ENCODE measurements at regions not wholly inside any gene's neighbourhood (a gene's known extent, or its start where the extent isn't known, plus 50 kb on each side); places are given as distances from the start of the nearest gene placed in this dataset.
A peak's percentile ranks its signal among the peaks of the same experiment; 100 is the strongest.

- H3K4me2 ChIP-seq, result no peak overlapping the region
- H3K27me3 ChIP-seq, result no peaks in the 10 kb centered on the region
- no peak overlapping the region for H3K9ac ChIP-seq
- Mint-ChIP-seq H3K4me1 (no peaks in the 10 kb centered on the region), H3K27ac (no peak overlapping the region), H3K36me3 (no peaks in the 10 kb centered on the region), H3K4me3 (no peak overlapping the region), H3K27me3 (ENCODE audit: insufficient read depth, low read depth) (peaks cover 2% of the 10 kb centered on the region), H3K9me3 (peaks cover 6% of the 10 kb centered on the region)
- H2AFZ ChIP-seq (replicated peaks), result no peak overlapping the region
- H3K4me3 ChIP-seq, result no peak overlapping the region
- no peaks in the 10 kb centered on the region for H4K20me1 ChIP-seq (ENCODE audit: low read depth)
- H3F3A ChIP-seq (ENCODE audit: low read depth), result no peaks in the 10 kb centered on the region
- no peak for DNase-seq (ENCODE audit: low spot score)
- H3K27ac ChIP-seq, result no peak overlapping the region
- H3K36me3 ChIP-seq, result no peaks in the 10 kb centered on the region
- no peak for TF ChIP-seq EZH2 (IDR thresholded peaks at IDR 0.05)
- no peak for TF ChIP-seq EZH2phosphoT487 (IDR thresholded peaks at IDR 0.05)
- no peaks in the 10 kb centered on the region for H3K9me3 ChIP-seq (ENCODE audit: low read depth)
- no peaks in the 10 kb centered on the region for H3K4me1 ChIP-seq
- H3K79me2 ChIP-seq (ENCODE audit: low read depth), result no peaks in the 10 kb centered on the region
These were observed 683.7 kb upstream of the CBLB start for GRCh38 chr3:106552351-106553043.

GRCh38 chr3:106560451-106560966, 691.7 kb upstream of the CBLB start:
- no peak overlapping the region for H3K4me2 ChIP-seq
- H2AFZ ChIP-seq (replicated peaks), result no peak overlapping the region
- no peaks in the 10 kb centered on the region for H3K79me2 ChIP-seq (ENCODE audit: low read depth)
- no peak overlapping the region for H3K9ac ChIP-seq
- no peak overlapping the region for H3K27ac ChIP-seq
- no peak overlapping the region for H3K4me3 ChIP-seq
- H3K27me3 ChIP-seq, result no peaks in the 10 kb centered on the region
- Mint-ChIP-seq H3K36me3 (no peaks in the 10 kb centered on the region), H3K27ac (no peak overlapping the region), H3K4me1 (no peaks in the 10 kb centered on the region), H3K27me3 (ENCODE audit: insufficient read depth, low read depth) (no peaks in the 10 kb centered on the region), H3K4me3 (no peak overlapping the region), H3K9me3 (no peaks in the 10 kb centered on the region)
- no peaks in the 10 kb centered on the region for H3K9me3 ChIP-seq (ENCODE audit: low read depth)
- no peak for TF ChIP-seq EZH2 (IDR thresholded peaks at IDR 0.05)
- no peaks in the 10 kb centered on the region for H3F3A ChIP-seq (ENCODE audit: low read depth)
- H4K20me1 ChIP-seq (ENCODE audit: low read depth), result no peaks in the 10 kb centered on the region
- no peaks in the 10 kb centered on the region for H3K4me1 ChIP-seq
- no peaks in the 10 kb centered on the region for H3K36me3 ChIP-seq
- DNase-seq (ENCODE audit: low spot score), result no peak

DNA sequence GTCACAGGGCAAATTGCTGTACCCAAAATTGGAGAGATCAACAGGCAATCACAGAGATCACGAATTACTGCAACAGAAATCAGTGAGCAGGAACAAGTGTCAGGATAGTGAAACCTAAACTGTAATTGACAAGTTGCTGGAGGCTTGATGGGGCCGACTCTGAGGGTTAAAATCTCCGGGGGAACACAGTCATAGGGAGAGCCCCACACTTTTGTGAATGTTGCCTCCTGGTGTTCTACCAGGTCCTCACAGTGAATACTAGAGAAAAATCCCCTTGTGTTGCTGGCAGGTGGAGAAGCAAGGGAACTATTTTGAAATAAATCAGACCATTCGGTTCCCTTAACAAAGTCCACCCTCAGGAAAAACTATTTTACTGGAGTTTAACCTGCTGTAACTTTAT, 697.5 kb upstream of the CBLB start:
- TF ChIP-seq, protein P1, sequence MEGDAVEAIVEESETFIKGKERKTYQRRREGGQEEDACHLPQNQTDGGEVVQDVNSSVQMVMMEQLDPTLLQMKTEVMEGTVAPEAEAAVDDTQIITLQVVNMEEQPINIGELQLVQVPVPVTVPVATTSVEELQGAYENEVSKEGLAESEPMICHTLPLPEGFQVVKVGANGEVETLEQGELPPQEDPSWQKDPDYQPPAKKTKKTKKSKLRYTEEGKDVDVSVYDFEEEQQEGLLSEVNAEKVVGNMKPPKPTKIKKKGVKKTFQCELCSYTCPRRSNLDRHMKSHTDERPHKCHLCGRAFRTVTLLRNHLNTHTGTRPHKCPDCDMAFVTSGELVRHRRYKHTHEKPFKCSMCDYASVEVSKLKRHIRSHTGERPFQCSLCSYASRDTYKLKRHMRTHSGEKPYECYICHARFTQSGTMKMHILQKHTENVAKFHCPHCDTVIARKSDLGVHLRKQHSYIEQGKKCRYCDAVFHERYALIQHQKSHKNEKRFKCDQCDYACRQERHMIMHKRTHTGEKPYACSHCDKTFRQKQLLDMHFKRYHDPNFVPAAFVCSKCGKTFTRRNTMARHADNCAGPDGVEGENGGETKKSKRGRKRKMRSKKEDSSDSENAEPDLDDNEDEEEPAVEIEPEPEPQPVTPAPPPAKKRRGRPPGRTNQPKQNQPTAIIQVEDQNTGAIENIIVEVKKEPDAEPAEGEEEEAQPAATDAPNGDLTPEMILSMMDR (IDR thresholded peaks at IDR 0.05), result peak; percentile 36
- TF ChIP-seq EZH2 (IDR thresholded peaks at IDR 0.05), result no peak
- Mint-ChIP-seq H3K27ac (no peak overlapping the region), H3K9me3 (no peaks in the 10 kb centered on the region), H3K4me1 (no peaks in the 10 kb centered on the region), H3K27me3 (ENCODE audit: insufficient read depth, low read depth) (no peaks in the 10 kb centered on the region), H3K36me3 (no peaks in the 10 kb centered on the region), H3K4me3 (no peak overlapping the region)
- no peak overlapping the region for H3K4me2 ChIP-seq
- H3K4me3 ChIP-seq, result no peak overlapping the region
- no peak overlapping the region for H3K9ac ChIP-seq
- peak overlapping the region; percentile 81 for H2AFZ ChIP-seq (replicated peaks)
- H3K9me3 ChIP-seq (ENCODE audit: low read depth), result no peaks in the 10 kb centered on the region
- no peaks in the 10 kb centered on the region for H3K36me3 ChIP-seq
- H3K27ac ChIP-seq, result no peak overlapping the region
- H3K79me2 ChIP-seq (ENCODE audit: low read depth), result no peaks in the 10 kb centered on the region
- peak; percentile 53 for DNase-seq (ENCODE audit: low spot score)
- H4K20me1 ChIP-seq (ENCODE audit: low read depth), result no peaks in the 10 kb centered on the region
- H3K4me1 ChIP-seq, result peaks cover 7% of the 10 kb centered on the region
- no peaks in the 10 kb centered on the region for H3F3A ChIP-seq (ENCODE audit: low read depth)
- H3K27me3 ChIP-seq, result no peaks in the 10 kb centered on the region

DNA sequence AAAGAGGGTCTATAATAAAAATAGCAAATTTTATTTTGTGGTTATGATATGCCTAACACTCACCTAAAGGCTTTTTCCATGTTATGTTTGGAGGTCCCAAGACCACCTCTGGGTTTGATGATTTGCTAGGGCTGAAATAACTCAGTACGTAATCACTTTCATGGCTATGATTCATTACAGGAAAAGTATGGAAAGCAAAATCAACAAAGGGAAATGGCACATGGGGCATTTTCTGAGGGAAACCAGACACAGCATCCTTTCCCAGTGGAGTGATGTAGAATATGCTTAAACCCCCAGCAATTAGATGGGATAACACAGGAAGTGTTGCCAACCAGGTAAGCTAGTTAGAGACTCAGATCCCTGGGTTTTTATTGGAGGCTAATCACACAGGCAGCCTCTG, 701.6 kb upstream of the CBLB start:
- H3K9me3 ChIP-seq (ENCODE audit: low read depth), result no peaks in the 10 kb centered on the region
- H3K27me3 ChIP-seq, result no peaks in the 10 kb centered on the region
- Mint-ChIP-seq H3K36me3 (no peaks in the 10 kb centered on the region), H3K4me1 (no peaks in the 10 kb centered on the region), H3K27ac (no peak overlapping the region), H3K9me3 (no peaks in the 10 kb centered on the region), H3K4me3 (no peak overlapping the region), H3K27me3 (ENCODE audit: insufficient read depth, low read depth) (no peaks in the 10 kb centered on the region)
- H3K27ac ChIP-seq, result no peak overlapping the region
- H3F3A ChIP-seq (ENCODE audit: low read depth), result no peaks in the 10 kb centered on the region
- no peak overlapping the region for H3K4me3 ChIP-seq
- no peak overlapping the region for H3K4me2 ChIP-seq
- H3K36me3 ChIP-seq, result no peaks in the 10 kb centered on the region
- H3K79me2 ChIP-seq (ENCODE audit: low read depth), result no peaks in the 10 kb centered on the region
- H3K9ac ChIP-seq, result no peak overlapping the region
- no peak for DNase-seq (ENCODE audit: low spot score)
- no peaks in the 10 kb centered on the region for H4K20me1 ChIP-seq (ENCODE audit: low read depth)
- peaks cover 7% of the 10 kb centered on the region for H3K4me1 ChIP-seq
- no peak for TF ChIP-seq EZH2phosphoT487 (IDR thresholded peaks at IDR 0.05)
- TF ChIP-seq, protein P1 (IDR thresholded peaks at IDR 0.05), result no peak
- TF ChIP-seq EZH2 (IDR thresholded peaks at IDR 0.05), result no peak
- no peak overlapping the region for H2AFZ ChIP-seq (replicated peaks)

Measured in neural progenitor cell (in vitro differentiated cells).